Breast epithelium (tissue), 4 donors: ENCODE measurements at regions not wholly inside any gene's neighbourhood (a gene's known extent, or its start where the extent isn't known, plus 50 kb on each side); places are given as distances from the start of the nearest gene placed in this dataset.

Source experiments
- DNase-seq, 2 donors: peaks; one replicate each; pipeline ENCODE4 v3.0.0-alpha.2; 2019; ENCODE audit warnings: low spot score in 2 of 2
- H3K27ac ChIP-seq, 2 donors: fragments of 200-600 bp; sonication (generic) in 1 of 2; one replicate each; pipeline ENCODE4 v1.5.1; 2016 to 2019; ENCODE audit warnings: mild to moderate bottlenecking in 1 of 2
- H3K27me3 ChIP-seq, 2 donors: fragments of 200-600 bp; sonication (generic) in 1 of 2; one replicate each; pipeline versions ENCODE4 v1.5.1 to v1.6.0; 2017 to 2019; ENCODE audit warnings: control low read depth in 1 of 2, mild to moderate bottlenecking in 1 of 2
- H3K36me3 ChIP-seq: fragments of 200-600 bp; one replicate; pipeline ENCODE4 v1.5.1; 2019
- H3K4me1 ChIP-seq, 2 donors: fragments of 200-600 bp; sonication (generic); one replicate each; pipeline ENCODE4 v1.5.1; 2016 to 2019; ENCODE audit warnings: control low read depth in 1 of 2
- H3K4me3 ChIP-seq, 3 donors: fragments of 200-600 bp; sonication (generic); 1 replicate in 2 of 3; 2 replicates in 1 of 3; pipeline ENCODE4 v1.5.1; 2016 to 2019; ENCODE audit warnings: mild to moderate bottlenecking in 3 of 3, moderate library complexity in 2 of 3
- H3K9me3 ChIP-seq, 2 donors: fragments of 200-600 bp; sonication (generic) in 1 of 2; one replicate each; pipeline ENCODE4 v1.5.1; 2016 to 2019; ENCODE audit warnings: control low read depth in 1 of 2
- CTCF ChIP-seq, 3 donors: fragments of 450-650 bp; IDR thresholded peaks; one replicate each; pipeline ENCODE4 v1.5.1; 2016 to 2017; ENCODE audit warnings: antibody characterized with exemption in 3 of 3, mild to moderate bottlenecking in 3 of 3, moderate library complexity in 3 of 3
- POLR2A ChIP-seq: fragments of 450-650 bp; IDR thresholded peaks from one replicate; pipeline ENCODE4 v1.6.1; 2016; ENCODE audit warnings: antibody characterized with exemption, mild to moderate bottlenecking, moderate library complexity
- POLR2AphosphoS5 ChIP-seq, 3 donors: sonication (generic); formaldehyde crosslinking; IDR thresholded peaks; one replicate each; pipeline ENCODE4 v1.6.1; 2017; ENCODE audit warnings: antibody characterized with exemption in 3 of 3
- intact Hi-C: fragments of 100-400 bp; cut with DNase I; formaldehyde crosslinking; loops from one replicate; pipeline ENCODE4 v1.15.1; 2023; ENCODE audit warnings: low total_unique reads

- Histone ChIP-seq H3K4me1 (peaks cover 44 to 69% of the 10 kb centered on the region in 2 donors), H3K27ac (peak overlapping the region; percentile 91 to 96), H3K4me3 (peak overlapping the region in 1 of 3 donors; percentile 46), H3K36me3 (no peaks in the 10 kb centered on the region), H3K9me3 (no peaks in the 10 kb centered on the region), H3K27me3 (no peaks in the 10 kb centered on the region)
- TF ChIP-seq POLR2A (no peak), CTCF (IDR thresholded peaks at IDR 0.05) (peak in 1 of 3 donors; percentile 16)
- no peak for DNase-seq
- intact Hi-C loops = loop anchor here (10.0 kb wide), 1 partner anchor 50 kb away; no protein-coding TSS in a partner anchor
These were observed 132.1 kb upstream of the HAAO start for GRCh38 chr2:42924418-42924886.

DNA sequence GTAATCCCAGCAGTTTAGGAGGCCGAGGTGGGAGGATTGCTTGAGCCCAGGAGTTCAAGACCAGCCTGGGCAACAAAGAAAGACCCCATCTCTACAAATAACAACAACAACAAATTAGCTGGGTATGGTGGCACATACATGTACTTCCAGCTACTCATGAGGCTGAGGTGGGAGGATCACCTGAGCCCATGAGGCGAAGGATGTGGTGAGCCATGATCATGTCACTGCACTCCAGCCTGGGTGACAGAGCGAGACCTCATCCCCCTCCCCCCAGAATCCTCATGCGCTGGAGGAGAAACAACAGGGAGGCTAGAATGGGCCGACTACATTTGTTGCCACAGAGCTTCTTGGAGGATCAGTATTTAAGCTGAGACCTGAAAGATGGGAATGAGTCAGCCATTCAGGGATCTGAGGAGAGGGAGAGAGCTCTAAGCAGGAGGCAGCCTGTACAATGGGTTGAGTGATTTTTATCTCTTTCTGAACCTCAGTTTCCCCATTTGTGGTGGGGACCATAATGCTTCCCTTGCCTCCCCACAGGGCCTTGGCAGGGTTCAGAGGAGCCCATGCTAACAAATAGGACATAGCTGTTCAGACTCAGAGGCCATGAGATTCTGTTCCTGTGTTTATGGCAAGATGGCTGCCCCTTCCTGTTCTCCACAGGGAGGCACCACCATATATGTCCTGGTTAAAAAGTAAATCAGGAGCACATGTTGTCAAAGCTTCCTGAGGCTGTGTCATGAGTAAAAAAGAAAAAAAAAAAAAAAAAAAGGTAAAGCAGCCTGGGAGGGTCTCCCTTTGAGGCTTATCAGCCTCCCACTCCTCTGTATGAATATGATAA, 131.4 kb upstream of the HAAO start:
- H3K27ac ChIP-seq = peak overlapping the region; percentile 91 to 96
- no peaks in the 10 kb centered on the region for H3K27me3 ChIP-seq
- no peak for DNase-seq
- H3K9me3 ChIP-seq = no peaks in the 10 kb centered on the region
- TF ChIP-seq POLR2AphosphoS5 (IDR thresholded peaks at IDR 0.05) (no peak), CTCF (IDR thresholded peaks at IDR 0.05) (no peak), POLR2A (no peak)
- H3K36me3 ChIP-seq = no peaks in the 10 kb centered on the region
- intact Hi-C loops = loop anchor here (10.0 kb wide), 1 partner anchor 49 kb away; no protein-coding TSS in a partner anchor
- peaks cover 39 to 63% of the 10 kb centered on the region in 2 donors for H3K4me1 ChIP-seq
- H3K4me3 ChIP-seq = no peak overlapping the region

GRCh38 chr2:42922790-42923579, 130.6 kb upstream of the HAAO start:
- peak in 1 of 2 donors; percentile 74 for DNase-seq
- Histone ChIP-seq H3K27me3 (no peaks in the 10 kb centered on the region), H3K4me1 (peaks cover 39 to 54% of the 10 kb centered on the region in 2 donors), H3K9me3 (no peaks in the 10 kb centered on the region), H3K36me3 (no peaks in the 10 kb centered on the region), H3K27ac (peak overlapping the region; percentile 91 to 96), H3K4me3 (no peak overlapping the region)
- TF ChIP-seq POLR2AphosphoS5 (IDR thresholded peaks at IDR 0.05) (peak in 2 of 3 donors; percentile 50 to 51), CTCF (IDR thresholded peaks at IDR 0.05) (no peak), POLR2A (no peak)
- intact Hi-C loops = loop anchor here (10.0 kb wide), 1 partner anchor 48 kb away; no protein-coding TSS in a partner anchor

DNA sequence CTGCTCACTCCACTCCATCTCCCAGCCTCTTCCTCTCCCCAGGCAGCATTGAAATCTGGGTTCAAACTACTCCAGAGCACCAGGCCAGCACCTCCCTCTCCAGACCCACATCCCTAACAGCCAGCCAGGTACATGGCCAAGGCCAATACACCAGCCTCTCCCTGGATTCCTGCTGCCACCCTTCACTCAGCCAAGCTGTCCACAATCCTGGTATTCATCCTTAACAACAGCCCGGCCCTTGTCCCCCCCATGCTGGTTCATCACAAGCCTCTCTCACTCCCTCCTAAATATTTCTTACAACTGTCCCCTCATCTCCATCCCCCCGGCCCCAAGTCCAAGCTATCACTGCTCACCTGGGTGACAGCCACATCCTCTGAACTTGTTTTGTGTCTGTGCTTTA, 129.9 kb upstream of the HAAO start:
- TF ChIP-seq CTCF (IDR thresholded peaks at IDR 0.05) (no peak), POLR2AphosphoS5 (IDR thresholded peaks at IDR 0.05) (no peak), POLR2A (no peak)
- no peaks in the 10 kb centered on the region for H3K36me3 ChIP-seq
- no peak overlapping the region for H3K4me3 ChIP-seq
- no peaks in the 10 kb centered on the region for H3K9me3 ChIP-seq
- no peaks in the 10 kb centered on the region for H3K27me3 ChIP-seq
- intact Hi-C loops = loop anchor here (10.0 kb wide), 1 partner anchor 47 kb away; no protein-coding TSS in a partner anchor
- no peak for DNase-seq
- peaks cover 32 to 48% of the 10 kb centered on the region in 2 donors for H3K4me1 ChIP-seq
- H3K27ac ChIP-seq = peak overlapping the region; percentile 91 to 96
